GM19455 (cell line): ENCODE measurements at regions not wholly inside any gene's neighbourhood (a gene's known extent, or its start where the extent isn't known, plus 50 kb on each side); places are given as distances from the start of the nearest gene placed in this dataset.
"Not testable (repeated sequence)": the region's sequence is repeated elsewhere in the genome, so short reads cannot be mapped to it uniquely, and the experiment has no call there.

Source experiments
- ATAC-seq: cut with Tn5 transposase; IDR thresholded peaks from one replicate; pipeline ENCODE4 v1.9.1; 2021; ENCODE audit not compliant: unreplicated experiment

- ATAC-seq: no peak
Observed at GRCh38 chr4:59455751-59456150, 1744.4 kb upstream of the ADGRL3 start.

GRCh38 chr4:59457576-59457975, 1742.5 kb upstream of the ADGRL3 start:
- no peak for ATAC-seq

GRCh38 chr4:59484944-59485343, 1715.2 kb upstream of the ADGRL3 start:
- no peak for ATAC-seq

DNA sequence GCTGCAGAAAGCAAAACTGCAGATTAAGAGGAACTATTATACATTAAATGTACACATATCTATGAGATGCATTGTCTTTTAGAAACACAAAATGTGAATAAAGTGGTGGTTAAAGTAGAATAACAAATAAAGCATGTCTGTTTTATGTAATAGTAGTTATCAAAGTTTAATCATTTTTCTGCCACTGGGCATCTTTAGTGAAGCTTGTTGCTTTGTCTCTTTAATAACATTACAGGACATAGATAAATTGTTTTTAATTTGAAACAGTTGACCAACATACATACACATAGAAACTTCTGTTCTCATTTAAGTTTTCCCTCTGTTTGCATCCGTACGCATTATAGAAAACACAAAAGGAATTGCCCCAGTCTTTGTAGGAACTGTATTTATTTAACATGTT, 1700.0 kb upstream of the ADGRL3 start:
- ATAC-seq: no peak

GRCh38 chr4:59503731-59504130, 1696.4 kb upstream of the ADGRL3 start:
- ATAC-seq: no peak

- not testable (repeated sequence) for ATAC-seq
Observed at GRCh38 chr4:59511809-59512208, 1688.3 kb upstream of the ADGRL3 start.

DNA sequence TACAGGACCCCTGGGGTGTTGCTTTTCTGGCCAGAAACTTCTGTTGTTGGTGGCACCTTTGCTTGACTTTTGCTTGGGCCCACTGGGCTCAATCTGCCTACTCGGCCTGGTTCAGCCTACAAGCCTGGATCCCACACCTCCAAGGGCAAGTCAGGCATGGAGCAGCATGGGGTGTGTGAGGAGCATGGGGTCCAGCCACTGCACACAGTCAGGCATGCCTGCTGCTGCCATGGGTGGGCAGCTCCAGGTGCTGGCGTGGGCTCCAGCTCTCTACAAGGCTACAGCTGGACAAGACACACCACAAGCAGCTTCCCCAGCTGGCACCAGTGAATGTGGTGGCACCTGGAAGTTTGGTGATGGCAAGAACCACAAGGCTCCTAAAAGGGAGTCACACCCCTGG, 1683.1 kb upstream of the ADGRL3 start:
- no peak for ATAC-seq

DNA sequence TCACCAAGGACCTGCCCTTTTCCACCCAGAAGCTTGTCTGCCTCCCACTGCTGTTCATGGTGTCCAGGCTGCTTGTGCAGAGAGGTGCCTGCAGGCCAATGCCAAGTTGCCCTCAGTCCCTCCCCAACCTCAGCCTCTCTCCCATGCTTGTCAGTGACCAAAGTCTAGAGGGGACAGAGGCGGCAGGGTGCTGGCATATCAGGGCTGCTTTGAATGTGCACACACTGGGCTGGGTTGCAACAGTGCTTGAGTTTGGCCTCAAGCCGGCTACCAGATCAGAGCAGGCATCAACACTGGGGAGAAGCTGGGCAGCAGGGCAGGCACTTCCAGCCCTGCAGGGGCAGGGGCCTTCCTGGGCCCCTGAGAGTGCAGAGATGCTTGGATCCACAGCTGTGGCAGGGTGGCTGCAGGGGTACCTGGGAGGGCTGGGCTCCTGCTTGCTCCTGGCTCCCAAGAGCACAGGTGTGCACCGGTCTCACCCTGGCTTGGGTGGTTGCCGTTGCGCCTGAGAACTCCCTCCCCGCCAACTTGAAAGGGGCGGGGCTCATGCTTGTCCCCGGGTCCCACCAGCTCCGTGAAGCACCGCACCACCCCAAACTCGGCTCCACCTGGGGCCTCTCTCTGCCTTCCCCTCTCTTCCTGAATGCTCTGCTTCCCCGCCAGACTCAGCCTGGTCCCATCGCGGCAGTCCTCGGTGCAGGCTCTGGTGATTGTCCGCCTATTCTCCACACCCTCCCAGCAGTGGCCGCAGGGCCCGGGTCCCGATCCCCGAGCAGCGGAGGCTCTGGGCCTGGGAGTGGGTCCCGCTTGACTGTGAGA, 1681.9 kb upstream of the ADGRL3 start:
- no peak for ATAC-seq

GRCh38 chr4:59525885-59526284, 1674.2 kb upstream of the ADGRL3 start:
- no peak for ATAC-seq

DNA sequence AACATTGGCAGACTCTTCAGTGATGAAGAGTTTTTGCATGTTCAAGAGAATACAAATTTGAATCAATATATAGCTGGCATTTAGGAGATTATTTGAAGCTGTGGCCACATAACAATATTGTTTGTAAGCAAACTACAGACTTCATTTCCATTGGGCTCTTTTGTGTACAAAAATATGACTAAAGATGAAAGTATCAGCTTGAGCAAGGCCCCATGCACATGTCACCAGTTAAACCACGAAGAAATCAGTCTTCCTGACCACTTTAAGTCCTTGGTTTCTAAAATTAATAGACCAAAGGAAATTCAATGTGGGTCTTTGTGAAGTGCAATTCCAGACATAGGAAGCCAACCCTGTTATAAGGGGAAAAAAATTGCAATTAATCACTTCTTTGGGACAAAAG, 1664.6 kb upstream of the ADGRL3 start:
- no peak for ATAC-seq

DNA sequence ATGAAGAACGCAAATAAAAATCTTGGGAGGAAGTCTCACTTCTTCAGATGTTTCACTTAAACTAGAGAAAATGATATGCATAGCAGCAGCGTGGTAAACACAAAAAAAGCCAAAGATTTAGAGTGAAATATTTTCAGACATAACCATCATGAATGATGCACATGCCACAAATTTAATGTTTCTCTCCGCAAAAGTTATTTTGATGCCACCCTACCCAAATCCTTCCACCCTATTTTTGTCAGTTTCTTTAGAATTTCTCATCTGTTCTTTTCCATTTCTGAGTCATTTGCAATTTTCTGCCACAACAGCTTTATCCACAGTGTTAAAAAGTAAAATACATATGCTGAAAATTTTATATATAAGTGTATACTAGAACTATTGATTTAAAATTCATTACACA, 1663.7 kb upstream of the ADGRL3 start:
- ATAC-seq: no peak

- no peak for ATAC-seq
Observed at GRCh38 chr4:59537246-59537886, 1662.8 kb upstream of the ADGRL3 start.

DNA sequence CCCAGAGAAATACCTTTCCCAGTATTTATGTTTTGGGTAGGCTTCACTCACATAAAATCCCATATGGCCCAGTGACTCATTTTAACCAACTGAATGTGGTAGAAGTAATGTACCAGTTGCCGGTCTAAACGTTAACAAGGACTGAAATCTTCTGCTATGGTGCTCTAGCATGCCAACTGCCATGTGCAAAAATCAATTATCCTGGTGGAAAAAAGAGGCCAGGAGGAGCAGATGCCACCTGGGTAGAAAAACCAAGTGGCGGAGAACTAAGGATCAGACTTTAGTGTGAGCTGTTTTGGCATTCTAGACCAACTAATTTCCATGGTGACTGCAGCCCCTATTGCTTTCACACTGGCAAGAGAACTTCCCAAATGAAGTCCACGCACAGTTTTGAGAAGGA, 1660.7 kb upstream of the ADGRL3 start:
- no peak for ATAC-seq

- ATAC-seq: no peak
Observed at GRCh38 chr4:59540311-59540710, 1659.8 kb upstream of the ADGRL3 start.

DNA sequence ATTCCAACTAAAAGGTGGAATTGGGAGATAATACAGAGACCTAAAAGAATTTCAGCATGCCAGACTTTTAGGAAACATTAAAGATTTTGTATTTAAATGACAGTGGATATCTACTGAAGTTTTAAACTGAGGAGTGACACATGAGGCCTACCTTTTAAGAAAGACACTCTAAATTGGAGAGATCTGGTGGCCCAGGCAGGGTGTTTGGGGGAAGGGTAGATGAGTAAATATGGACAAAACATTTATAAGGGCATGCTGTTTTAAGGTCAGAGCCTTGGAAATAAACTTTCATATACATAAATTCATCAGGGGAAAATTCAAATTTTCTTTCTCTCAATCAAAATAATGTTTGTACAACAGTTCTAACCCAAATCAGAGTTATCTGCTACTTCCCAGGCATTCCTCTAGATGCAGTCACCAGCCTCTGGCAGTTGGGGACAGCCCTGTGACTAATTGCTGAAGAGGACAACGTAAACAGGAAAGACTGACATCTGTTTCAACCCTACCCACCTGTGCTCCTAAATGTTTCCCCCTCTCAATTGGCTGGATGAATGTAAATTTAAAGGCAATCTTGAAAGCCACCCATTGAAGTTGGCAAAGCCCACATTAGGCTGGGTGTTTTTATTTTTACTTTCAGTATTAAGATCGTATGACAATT, 1646.9 kb upstream of the ADGRL3 start:
- peak; percentile 87 for ATAC-seq

DNA sequence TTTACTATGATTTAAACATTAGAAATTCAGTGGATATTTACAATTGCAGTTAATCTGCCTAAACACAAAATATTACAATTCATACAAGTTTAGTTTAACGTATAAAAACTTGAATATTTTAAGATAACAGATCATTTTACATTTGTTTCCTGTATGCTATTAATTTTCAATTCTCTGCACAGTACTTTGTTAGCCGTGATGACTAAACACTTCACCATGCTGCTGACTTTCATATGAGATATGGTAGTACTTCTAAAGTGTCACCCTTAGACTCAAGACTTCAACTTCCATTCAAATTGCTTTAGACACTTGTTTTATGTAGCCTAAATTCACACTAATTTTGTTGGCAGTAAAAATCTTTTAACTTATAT, 1646.4 kb upstream of the ADGRL3 start:
- no peak for ATAC-seq

DNA sequence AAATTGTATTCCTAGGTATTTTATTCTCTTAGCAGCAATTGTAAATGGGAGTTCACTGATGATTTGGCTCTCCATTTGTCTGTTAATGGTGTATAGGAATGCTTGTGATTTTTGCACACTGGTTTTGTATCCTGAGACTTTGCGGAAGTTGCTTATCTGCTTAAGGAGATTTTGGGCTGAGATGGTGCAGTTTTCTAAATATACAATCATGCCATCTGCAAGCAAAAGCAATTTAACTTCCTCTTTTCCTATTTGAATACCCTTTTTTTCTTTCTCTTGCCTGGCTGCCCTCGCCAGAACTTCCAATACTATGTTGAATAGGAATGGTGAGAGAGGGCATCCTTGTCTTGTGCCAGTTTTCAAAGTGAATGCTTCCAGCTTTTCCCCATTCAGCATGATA, 1643.9 kb upstream of the ADGRL3 start:
- ATAC-seq: not testable (repeated sequence)

DNA sequence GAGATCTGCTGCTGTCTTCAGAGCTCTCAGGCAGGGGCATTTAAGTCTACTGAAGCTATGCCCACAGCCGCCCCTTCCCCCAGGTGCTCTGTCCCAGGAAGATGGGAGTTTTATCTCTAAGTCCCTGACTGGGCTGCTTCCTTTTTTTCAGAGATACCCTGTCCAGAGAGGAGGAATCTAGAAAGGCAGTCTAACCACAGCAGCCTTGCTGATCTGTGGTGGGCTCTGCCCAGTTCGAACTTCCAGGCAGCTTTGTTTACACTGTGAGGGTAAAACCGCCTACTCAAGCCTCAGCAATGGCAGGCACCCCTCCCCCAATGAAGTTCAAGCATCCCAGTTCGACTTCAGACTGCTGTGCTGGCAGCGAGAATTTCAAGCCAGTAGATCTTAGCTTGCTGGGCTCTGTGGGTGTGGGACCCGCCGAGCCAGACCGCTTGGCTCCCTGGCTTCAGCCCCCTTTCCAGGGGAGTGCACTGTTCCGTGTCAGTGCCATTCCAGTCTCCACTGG, 1639.9 kb upstream of the ADGRL3 start:
- ATAC-seq: not testable (repeated sequence)

DNA sequence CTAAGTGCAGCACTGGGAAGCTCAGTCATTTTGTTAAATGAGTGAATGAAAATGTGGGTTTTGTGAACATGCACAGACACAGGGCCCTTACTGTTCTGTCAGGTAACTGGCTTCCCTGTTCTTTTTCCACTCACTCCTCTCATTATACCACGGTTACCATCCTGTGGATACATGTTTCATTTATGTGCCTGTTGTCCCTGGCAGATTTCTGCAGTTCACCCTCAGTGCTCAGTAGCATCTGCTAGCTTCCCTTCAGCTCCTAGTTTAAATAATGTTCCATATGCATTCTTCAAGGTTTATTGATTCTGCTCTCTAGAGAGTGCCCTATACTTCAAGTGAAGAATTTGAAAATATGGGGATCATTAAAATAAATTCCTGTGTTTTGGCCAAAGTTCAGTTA, 1634.3 kb upstream of the ADGRL3 start:
- ATAC-seq: no peak

- no peak for ATAC-seq
Observed at GRCh38 chr4:59570860-59571476, 1629.2 kb upstream of the ADGRL3 start.

- no peak for ATAC-seq
Observed at GRCh38 chr4:59571805-59572430, 1628.2 kb upstream of the ADGRL3 start.
